Activated CD8-positive, alpha-beta memory T cell treated with anti-CD3 and anti-CD28 coated beads for 4 hours (primary cell): ENCODE measurements at regions not wholly inside any gene's neighbourhood (a gene's known extent, or its start where the extent isn't known, plus 50 kb on each side); places are given as distances from the start of the nearest gene placed in this dataset.
"Not testable (repeated sequence)": the region's sequence is repeated elsewhere in the genome, so short reads cannot be mapped to it uniquely, and the experiment has no call there.

Experiments
- DNase-seq, 2 donors: peaks; one replicate each; pipeline ENCODE4 v3.0.0-alpha.2; 2020; ENCODE audit warnings: low read depth in 2 of 2

DNA sequence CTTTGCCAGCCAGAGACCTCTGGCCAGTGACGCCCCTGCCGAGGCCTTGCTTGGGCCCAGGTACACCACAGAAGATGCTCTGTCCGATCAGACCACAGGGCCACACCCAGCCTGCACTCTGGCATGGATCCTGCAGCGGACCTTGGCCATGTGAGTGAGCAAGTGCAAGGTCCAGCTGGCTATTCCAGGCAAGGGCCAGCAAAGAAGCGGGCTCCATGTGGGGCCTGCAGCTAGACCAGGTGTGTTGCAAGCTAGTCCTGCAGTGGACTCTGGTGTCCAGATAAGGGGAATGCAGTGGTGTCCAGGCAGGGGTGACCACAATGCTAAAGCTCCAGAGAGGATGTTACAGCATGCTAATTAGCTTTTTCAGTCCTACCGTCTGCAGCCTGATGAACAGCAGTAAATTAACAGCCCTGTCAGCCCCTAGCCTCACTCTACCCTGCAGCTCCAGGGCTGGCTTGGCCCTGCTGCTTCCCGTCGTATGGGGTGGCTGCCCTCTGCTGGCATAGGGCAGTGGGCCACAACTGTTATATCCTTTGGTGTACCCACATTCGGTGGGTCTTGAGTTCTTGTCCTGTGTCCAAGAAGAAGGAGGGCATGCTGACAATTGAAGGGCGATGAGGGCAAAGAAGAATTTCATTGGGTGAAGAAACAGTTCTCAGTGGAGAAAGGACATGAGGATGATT lies 284.5 kb upstream of the POU5F2 start:
- no peak for DNase-seq

DNA sequence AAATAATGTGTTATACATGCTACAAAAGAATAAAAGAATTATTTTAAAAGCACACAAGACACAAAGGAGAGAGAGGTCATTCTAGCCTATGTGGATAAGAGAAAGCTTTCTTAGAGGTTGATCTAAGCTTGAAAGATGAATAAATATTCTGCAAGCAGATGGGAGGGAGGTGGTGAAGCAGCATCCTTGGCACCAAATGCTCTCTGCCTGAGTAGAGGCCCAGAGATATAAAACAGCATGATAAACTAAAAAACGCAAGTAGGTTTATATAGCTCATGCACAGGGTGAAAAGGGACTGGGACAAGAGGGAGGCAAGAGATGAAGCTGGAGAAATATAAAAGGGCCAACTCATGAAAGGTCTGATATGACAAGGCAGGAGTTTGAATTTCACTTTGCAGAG lies 283.2 kb upstream of the POU5F2 start:
- no peak for DNase-seq

DNA sequence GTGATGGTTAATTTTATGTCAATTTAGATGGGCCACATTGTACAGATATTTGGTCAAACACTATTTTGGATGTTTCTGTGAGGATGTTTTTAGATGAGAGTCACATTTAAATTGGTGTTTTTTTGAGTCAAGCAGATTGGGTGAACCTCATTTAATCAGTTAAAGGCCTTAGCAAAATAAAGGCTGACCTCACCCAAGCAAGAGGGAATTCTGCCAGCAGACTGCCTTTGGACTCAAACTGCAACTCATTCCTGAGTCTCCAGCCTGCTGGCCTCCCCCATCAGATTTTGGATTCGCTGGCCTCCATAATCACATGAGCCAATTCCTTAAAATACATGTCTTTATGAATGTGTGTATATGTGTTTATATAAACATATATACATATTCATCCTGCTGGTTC lies 282.7 kb upstream of the POU5F2 start:
- no peak for DNase-seq

DNA sequence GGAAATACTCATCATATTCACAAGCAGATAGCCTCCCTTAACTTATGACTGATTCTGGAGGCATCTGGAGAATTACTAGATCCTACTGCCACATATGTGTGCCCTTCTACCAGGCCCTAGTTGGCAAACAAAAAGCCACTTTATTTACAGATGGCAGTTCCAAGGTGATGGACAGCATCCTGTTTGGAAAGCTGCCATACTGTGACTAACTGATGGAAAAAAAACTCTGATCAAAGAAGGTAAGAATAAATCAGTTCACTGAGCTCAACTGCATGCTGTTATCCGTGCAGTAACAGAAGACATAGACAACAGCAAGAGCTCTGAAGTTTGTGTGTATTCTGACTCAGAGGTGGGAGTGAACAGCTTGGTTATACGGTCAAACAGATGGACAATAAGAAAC lies 279.8 kb upstream of the POU5F2 start:
- no peak for DNase-seq

DNA sequence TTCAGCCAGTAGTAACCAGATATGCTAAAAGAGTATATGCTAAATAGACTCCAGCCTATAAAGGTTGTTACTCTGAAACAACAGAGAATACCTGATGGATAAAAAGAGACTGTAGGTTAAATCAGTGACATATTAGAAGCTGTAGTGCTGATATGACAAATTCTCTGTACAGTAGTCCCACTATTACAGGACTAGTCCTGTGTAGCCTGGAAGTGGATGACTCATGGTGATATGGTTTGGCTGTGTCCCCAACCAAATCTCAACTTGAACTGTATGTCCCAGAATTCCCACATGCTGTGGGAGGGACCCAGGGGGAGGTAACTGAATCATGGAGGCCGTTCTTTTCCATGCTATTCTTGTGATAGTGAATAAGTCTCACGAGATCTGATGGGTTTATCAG lies 276.2 kb upstream of the POU5F2 start:
- DNase-seq = no peak

DNA sequence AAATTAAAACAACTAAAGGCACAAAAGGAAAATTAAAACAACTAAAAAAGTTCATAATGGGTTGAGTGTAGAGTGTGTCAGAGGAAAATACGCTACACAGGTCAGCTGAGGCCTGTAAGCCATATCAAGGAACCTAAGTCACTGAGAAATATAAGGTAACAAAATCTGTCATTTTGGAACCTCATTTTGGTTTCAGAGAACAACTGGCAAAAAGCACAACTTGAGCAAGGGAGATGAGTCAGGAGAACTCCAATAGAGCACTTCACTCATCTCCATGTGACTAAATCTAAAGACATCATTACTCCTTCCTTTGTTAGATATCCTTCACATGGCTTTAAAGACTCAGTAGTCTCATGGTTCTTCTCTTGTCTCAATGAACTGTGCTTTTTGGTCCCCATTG lies 269.4 kb upstream of the POU5F2 start:
- no peak for DNase-seq

DNA sequence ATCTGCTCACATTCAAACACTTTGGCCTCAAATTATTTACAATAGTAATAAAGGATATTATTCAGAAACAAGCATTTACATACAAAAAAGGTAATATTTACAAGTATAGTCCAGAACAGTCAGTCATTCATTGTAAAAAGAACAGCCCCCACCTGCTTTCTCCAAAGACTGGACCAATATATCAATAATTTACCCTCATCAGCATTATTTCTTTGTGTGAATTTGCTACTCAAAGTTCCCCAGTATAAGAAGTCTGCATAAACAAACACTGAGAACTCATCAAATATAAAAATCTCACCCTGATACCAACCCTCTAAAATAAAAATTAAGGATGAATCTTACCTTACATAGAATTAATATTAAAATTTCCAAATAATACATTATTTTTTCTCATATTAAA lies 267.8 kb upstream of the POU5F2 start:
- no peak for DNase-seq

DNA sequence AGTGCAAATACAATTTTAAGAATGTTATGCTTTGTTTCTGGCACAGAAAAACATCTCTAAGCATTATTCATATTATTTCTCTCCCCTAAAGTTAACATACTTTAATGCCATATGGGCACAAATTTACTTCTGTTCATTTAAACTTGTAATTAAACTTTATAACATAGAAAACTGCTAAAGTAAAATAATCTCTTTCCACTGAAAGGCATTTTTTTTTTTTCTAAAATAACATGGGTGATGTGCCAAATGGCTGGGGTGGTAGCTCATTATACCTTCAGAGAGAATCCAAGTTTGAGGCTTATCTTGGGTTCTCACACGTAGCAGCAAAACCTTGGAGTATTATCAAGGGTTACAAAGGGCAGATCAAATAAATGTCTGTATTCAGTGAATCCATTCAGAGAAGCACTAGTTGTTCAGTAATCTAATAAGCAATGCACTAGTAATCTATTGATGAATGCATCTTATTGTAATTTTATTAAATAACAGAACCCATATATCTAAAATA lies 257.6 kb upstream of the POU5F2 start:
- DNase-seq = no peak

DNA sequence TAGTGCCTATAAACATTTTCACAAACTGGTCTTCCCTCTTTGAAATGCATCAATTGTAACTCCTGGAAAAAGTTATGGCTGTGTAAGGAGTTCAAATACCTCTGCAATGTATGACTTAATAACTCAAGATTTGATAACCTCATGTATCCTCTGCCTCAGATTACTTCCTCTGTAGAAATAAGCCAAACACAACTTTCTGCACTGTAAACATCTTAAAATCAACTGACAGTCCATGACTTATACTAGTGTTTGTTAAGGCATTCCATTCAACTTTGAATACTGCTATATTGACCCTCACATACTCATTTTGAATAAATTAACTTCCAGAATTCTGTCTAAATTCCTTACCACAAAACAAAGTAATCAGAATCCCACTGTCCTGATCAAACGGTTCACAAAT lies 256.2 kb upstream of the POU5F2 start:
- no peak for DNase-seq

DNA sequence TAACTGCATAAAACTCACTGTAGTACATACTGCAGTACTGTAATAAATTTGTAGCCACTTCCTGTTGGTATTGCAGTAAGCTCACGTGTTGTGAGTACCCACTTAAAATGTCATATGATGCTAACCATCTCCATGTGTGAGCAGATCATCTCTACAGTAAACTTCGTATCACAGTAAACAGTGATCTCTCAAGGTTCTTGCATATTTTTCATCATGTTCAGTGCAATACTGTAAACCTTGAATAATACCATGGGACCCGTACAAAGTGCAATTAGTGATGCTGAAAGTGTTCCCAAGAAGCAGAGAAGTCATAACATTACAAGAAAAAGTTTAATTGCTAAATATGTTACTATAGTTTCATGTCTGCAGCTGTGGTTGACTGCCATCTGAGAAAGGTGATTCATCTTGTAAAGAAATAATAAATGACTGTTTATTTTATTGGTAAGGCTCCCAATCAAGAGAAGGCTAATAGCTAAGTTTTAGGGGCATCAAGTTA lies 253.8 kb upstream of the POU5F2 start:
- no peak for DNase-seq

DNA sequence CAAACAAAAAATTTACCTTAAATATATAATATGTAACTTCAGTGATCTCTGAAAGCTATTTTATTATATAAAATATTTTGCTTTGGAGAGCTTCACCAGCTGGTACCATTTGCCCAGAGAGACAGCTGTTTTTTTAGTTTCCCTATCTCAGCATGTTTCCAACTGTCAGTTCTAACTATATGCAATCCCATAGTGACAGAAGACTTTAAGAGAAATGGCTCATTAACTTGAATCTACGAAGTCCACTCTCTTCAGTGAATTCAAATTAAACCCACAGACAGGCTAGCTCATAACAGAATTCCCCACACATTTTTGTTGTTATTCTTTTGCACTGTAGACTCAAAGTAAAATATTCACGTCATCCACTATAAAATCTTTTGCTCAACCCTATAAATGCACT lies 251.8 kb upstream of the POU5F2 start:
- DNase-seq = no peak

DNA sequence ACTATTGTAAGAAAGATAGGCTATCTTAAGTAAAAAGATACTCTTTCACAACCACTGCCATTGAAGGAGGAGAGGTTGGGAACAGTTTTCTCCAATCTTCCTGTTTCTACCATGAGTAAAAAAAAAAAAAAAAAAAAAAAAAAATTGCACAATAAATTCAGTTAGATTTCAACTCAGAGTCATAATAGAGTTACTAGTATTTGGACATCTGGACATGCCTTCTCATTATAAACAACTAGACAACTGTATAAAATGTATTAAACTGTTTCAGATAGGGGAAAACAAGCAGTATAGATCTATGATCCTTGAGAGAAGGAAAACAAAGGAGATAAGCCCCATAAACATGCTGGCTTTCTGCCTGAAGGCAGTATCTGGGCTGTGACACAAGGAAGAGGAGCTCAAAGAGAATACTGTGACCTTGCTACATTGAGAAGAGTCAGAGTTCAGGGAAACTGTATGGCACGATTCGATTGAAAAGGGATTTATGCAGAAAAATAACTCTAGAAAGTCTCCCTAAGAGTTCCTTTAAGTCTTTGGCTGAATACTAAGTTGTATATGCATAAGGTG lies 249.2 kb upstream of the POU5F2 start:
- no peak for DNase-seq

DNA sequence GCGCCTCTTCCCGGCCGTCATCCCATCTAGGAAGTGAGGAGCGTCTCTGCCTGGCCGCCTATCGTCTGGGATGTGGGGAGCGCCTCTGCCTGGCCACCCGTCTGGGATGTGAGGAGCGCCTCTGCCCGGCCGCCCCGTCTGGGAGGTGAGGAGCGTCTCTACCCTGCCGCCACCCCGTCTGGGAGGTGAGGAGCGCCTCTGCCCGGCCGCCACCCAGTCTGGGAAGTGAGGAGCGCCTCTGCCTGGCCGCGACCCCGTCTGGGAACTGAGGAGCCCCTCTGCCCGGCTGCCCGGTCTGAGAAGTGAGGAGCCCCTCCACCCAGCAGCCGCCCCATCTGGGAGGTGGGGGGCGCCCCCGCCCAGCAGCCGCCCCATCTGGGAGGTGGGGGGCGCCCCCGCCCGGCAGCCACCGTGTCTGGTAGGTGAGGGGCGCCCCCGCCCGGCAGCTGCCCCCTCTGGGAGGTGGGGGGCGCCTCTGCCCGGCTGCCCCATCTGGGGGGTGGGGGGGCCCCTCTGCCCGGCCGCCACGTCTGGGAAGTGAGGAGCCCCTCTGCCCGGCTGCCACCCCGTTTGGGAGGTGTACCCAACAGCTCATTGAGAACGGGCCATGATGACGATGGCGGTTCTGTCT lies 244.7 kb upstream of the POU5F2 start:
- not testable (repeated sequence) for DNase-seq

DNA sequence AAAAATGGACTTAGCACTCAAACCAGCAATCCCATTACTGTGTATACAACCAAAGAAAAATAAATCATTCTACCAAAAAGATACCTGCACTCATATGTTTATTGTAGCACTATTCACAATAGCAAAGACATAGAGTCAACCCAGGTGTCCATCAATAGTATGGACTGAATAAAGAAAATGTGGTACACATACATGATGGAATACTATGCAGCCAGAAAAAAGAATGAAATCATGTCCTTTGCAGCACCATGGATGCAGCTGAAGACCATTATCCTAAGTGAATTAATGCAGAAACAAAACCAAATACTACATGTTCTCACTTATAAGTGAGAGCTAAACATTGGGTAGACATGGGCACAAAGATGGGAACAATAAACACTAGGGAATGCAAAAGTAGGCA lies 236.8 kb upstream of the POU5F2 start:
- no peak for DNase-seq

DNA sequence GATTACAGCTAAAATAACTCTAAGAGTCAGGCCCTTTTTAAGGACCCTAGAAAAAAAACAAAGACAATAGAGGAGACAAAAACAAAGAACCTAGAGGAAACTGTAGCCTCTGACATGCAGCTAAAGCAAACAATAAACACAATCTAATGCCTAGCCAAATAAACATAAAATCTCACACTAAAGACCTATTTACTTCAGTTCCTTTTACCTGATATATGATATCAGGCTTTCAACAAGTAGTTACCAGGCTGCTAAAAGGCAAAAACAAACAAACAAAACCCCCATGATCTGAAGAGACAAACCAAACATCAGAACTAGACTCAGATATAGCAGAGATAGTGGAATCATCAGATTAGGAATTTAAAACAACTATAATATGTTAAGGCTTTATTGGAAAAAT lies 226.5 kb upstream of the POU5F2 start:
- DNase-seq = no peak

DNA sequence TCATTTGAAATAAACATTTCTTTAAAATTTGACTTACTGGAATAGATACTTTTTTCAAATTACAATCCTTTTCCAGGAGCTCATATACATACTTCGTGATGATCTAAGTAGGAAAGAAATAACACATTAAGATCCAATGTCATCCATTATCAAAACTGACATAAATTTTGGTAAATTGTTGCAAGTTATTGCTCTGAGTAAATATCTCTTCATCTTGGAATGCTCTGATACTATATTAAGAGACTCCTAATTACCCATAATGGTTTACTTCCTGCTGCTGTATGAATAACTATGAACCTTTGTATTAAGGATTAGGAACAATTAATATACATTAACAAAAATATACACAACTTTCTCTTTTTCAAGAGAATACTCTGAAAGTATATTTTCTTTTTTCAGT lies 223.0 kb upstream of the POU5F2 start:
- no peak for DNase-seq

DNA sequence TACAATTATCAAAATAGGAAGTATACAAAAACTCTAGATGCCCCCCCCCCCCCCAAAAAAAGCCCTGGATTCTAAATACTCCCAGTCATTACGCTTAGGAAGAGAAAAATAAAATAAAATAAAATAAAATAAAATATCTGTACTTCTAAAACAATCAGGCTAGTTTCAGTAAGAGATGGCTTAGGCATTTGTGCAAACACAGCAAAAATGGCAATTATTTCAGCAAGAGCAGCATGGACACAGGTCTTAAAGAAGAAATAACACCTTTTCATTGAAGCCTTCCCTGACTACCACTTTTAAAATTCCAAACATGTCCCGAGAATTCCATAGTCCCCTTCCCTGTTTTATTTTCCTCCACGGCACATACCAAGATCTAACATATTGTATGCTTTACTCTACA lies 218.6 kb upstream of the POU5F2 start:
- no peak for DNase-seq

DNA sequence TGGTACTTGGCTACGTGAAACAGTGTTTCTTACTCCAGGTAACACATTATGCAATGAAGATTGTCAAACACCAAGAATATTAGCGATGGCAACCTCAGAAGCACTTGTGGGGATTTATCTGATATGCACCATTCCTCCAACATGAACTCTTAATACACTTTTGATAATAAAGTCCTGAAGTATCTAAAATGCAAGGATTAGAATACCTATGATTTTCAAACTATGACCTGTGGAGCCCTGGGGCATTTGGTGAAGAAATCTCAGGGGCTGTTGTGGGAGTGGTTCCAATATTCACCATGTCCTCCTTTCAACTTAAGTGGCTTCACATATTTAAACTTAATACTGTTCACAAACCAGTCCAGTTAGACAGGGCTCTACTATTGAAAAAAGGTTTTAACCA lies 214.6 kb upstream of the POU5F2 start:
- DNase-seq = no peak

DNA sequence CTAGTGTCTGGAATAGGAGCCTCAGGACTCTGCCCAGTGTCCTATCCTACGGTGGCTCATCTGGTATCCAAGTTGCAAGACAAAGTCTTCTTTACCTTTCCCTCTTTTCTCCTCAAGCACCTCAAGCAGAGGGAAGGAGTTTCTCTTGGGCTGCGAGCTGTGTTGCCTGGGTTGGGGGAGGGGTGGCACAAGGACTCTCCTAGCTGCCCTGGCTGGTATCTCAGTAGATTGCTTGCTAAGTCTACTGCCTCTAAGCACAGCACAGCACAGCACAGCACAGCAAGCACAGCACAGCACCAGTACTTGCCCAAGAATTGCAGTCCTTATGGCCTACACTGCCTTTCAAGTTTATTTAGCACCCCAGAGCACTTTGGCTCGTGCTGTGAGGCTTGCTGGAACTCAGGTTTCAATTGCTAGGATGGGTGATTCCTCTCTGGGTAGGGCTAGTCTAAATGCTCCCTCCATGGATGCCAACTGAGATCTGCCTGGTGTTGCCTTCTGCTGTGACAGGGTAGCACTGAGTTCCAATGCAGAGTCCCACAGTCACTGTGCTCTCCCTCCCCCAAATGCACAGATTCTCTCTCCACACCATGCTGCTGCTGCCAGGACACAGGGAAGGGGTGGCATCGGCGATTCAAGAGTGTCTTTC lies 213.1 kb upstream of the POU5F2 start:
- no peak for DNase-seq

DNA sequence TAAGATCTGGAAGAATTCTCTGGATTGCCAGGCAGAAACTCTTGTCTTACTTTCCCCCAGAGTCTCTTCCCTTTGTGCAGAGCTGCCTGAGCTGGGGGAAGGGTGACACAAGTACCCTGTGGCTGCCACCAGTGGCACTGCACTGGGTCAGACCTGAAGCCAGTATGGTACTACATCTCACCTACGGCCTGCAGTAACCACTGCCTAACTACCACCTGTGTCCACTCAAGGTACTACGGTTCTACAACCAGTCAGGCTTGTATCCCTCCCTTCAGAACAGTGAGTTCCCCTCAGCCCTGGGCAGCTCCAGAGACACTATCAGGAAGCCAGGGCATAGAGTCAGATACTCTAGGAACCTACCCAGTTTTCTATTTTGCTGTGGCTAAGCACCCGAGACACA lies 212.0 kb upstream of the POU5F2 start:
- no peak for DNase-seq

DNA sequence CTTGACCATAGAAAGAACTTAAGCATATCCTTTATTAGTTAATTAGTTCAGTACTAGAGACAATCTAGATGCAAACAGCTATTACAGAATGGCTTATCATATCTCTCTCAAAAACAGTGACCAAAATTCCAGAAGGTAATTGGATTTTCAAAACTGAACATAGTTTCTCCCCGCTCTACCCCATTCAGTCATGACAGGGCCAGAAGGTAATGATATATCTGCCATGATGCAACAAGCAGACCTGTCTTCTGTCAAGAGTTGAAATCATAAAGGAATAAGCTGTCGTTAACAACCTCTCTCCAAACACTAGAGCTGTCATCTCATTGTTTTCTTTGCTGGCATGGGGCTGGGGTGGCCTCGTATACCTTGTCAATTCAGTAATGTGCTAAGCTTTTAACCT lies 200.5 kb upstream of the POU5F2 start:
- DNase-seq = no peak

DNA sequence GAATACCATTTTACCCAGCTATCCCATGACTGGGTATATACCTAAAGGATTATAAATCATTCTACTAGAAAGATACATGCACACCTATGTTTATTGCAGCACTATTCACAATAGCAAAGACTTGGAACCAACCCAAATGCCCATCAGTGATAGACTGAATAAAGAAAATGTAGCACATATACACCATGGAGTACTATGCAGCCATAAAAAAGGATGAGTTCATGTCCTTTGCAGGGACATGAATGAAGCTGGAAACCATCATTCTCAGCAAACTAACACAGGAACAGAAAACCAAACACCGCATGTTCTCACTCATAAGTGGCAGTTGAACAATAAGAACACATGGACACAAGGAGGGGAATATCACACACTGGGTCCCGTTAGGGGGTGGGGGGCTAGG lies 191.9 kb upstream of the POU5F2 start:
- DNase-seq = not testable (repeated sequence)

DNA sequence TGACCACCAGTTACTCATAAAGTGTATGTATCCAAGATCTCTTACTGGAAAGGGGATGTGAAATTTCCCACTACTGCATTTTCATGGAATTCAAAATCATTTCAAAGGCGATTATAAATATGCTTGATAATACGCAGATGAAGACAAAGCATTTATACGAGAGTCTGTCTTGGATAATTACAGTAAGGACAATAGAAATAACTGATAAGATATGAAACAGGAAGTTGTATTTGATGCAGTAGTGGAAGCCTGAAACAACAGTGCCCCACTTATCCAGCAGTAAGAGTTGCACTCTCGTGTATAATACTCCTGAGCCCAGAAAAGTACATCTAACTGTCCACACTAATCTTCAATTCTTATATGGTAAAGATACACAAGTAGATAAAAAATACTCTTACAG lies 188.7 kb upstream of the POU5F2 start:
- no peak for DNase-seq
